ENCODE measurements at regions not wholly inside any gene's neighbourhood (a gene's known extent, or its start where the extent isn't known, plus 50 kb on each side); places are given as distances from the start of the nearest gene placed in this dataset.

DNA sequence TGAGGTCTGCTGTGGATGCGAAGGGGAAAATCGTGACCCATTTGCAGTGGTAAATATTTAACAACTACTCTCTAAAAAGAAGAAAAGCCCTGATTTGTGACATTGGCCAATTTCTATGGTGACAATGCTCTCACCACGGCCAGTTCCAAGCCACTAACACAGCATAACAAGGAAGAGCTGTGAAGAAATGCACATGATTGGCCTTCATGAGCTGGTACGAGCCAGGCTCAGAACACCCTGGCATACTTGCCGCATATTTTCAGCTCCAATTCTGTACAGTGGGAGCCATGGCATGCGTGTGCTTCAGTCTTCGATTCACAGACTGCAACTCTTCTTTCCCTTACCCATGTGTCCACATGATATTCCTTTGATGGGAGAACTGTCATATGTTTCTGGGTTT lies 363.9 kb upstream of the CDH5 start:
- Mint-ChIP-seq H3K27ac (ENCODE audit: unreplicated experiment) (no peak overlapping the region), H3K27me3 (ENCODE audit: low read depth) (no peaks in the 10 kb centered on the region), H3K4me3 (ENCODE audit: unreplicated experiment) (no peak overlapping the region), H3K4me1 (ENCODE audit: low read depth) (peaks cover 28% of the 10 kb centered on the region), H3K36me3 (ENCODE audit: low read depth) (no peaks in the 10 kb centered on the region), H3K9me3 (ENCODE audit: low read depth) (no peaks in the 10 kb centered on the region)
- DNase-seq (ENCODE audit: low spot score), result no peak
- no peak for TF ChIP-seq CTCF (IDR thresholded peaks at IDR 0.05)

DNA sequence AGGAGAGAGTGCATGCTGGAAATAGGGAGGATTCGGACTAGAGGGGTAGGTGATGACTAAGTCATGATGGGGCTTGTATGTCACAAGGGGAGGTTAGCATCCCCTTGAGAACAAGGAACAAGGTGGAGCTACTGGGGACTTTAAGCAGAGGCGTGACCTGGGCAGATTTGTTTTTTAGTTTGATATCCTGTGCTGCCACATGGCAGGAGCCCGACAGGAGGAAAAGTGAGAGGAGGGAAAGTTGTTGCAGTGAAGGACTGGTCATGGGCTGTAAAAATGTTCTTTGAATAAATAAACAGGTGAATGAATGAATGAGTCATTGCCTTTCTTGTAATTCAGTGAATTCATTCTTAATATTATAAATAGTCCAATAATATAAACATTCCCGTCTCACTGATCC lies 365.1 kb upstream of the CDH5 start:
- no peak for TF ChIP-seq CTCF (IDR thresholded peaks at IDR 0.05)

DNA sequence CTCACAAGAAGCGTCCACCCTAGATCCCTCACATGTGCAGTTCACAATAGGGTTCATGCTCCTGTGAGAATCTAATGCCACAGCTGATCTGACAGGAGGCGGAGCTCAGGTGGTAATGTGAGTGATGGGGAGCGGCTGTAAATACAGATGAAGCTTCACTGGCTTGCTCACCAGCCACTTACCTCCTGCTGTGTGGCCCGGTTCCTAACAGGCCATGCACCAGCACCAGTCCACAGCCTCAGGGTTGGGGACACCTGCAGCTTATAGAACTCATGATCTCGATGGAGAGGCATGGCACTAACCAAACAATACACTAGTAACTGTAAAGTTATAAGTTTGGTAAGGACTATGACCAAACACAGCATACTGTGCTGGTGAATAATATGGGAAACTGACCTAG lies 368.0 kb upstream of the CDH5 start:
- TF ChIP-seq CTCF (IDR thresholded peaks at IDR 0.05), result no peak
- Mint-ChIP-seq H3K4me1 (ENCODE audit: low read depth) (peaks cover 14% of the 10 kb centered on the region), H3K27ac (ENCODE audit: unreplicated experiment) (no peak overlapping the region), H3K4me3 (ENCODE audit: unreplicated experiment) (no peak overlapping the region), H3K9me3 (ENCODE audit: low read depth) (peaks cover 4% of the 10 kb centered on the region), H3K27me3 (ENCODE audit: low read depth) (no peaks in the 10 kb centered on the region), H3K36me3 (ENCODE audit: low read depth) (no peaks in the 10 kb centered on the region)
- DNase-seq (ENCODE audit: low spot score), result no peak

More for the DNA sequence above, 365.1 kb upstream of the CDH5 start:
- Mint-ChIP-seq H3K27ac (ENCODE audit: unreplicated experiment) (no peak overlapping the region), H3K27me3 (ENCODE audit: low read depth) (no peaks in the 10 kb centered on the region), H3K36me3 (ENCODE audit: low read depth) (no peaks in the 10 kb centered on the region), H3K4me3 (ENCODE audit: unreplicated experiment) (no peak overlapping the region), H3K9me3 (ENCODE audit: low read depth) (no peaks in the 10 kb centered on the region), H3K4me1 (ENCODE audit: low read depth) (peaks cover 17% of the 10 kb centered on the region)
- DNase-seq (ENCODE audit: low spot score), result no peak

DNA sequence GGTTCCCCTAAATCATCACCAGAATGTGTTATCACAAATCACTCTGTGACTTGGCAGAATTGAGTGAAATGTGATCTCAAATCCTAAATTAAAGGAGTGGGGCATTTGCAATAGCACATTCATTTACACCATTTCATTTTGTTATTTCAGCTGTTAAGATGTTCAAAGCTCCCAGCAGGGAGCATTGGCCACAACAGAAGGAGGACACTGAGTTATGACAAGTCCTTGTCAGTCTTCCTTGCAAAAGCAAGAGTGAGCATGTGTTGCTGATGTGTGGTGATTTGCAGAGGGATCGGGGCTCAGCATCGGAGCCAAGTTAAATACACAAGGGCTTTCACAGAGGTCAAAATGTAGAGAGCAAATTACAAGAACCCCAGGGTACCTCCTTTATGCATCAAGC lies 372.2 kb upstream of the CDH5 start:
- peaks cover 4% of the 10 kb centered on the region for H3K9me3 Mint-ChIP-seq (ENCODE audit: low read depth)
- no peaks in the 10 kb centered on the region for H3K36me3 Mint-ChIP-seq (ENCODE audit: low read depth)
- no peak for TF ChIP-seq CTCF (IDR thresholded peaks at IDR 0.05)
- H3K27ac Mint-ChIP-seq (ENCODE audit: unreplicated experiment), result no peak overlapping the region
- DNase-seq (ENCODE audit: low spot score), result no peak
- no peak overlapping the region for H3K4me3 Mint-ChIP-seq (ENCODE audit: unreplicated experiment)
- H3K27me3 Mint-ChIP-seq (ENCODE audit: low read depth), result no peaks in the 10 kb centered on the region
- H3K4me1 Mint-ChIP-seq (ENCODE audit: low read depth), result peaks cover 37% of the 10 kb centered on the region

- no peak for TF ChIP-seq CTCF (IDR thresholded peaks at IDR 0.05)
- H3K27me3 Mint-ChIP-seq (ENCODE audit: low read depth), result no peaks in the 10 kb centered on the region
These were observed 375.3 kb upstream of the CDH5 start for GRCh38 chr16:65991149-65991701.

More at GRCh38 chr16:65991149-65991701, 375.3 kb upstream of the CDH5 start:
- Mint-ChIP-seq H3K27ac (ENCODE audit: unreplicated experiment) (no peak overlapping the region), H3K36me3 (ENCODE audit: low read depth) (no peaks in the 10 kb centered on the region), H3K4me1 (ENCODE audit: low read depth) (peaks cover 37% of the 10 kb centered on the region), H3K4me3 (ENCODE audit: unreplicated experiment) (no peak overlapping the region), H3K9me3 (ENCODE audit: low read depth) (peaks cover 4% of the 10 kb centered on the region)
- no peak for DNase-seq (ENCODE audit: low spot score)
